ENCODE measurements at regions not wholly inside any gene's neighbourhood (a gene's known extent, or its start where the extent isn't known, plus 50 kb on each side); places are given as distances from the start of the nearest gene placed in this dataset.

DNA sequence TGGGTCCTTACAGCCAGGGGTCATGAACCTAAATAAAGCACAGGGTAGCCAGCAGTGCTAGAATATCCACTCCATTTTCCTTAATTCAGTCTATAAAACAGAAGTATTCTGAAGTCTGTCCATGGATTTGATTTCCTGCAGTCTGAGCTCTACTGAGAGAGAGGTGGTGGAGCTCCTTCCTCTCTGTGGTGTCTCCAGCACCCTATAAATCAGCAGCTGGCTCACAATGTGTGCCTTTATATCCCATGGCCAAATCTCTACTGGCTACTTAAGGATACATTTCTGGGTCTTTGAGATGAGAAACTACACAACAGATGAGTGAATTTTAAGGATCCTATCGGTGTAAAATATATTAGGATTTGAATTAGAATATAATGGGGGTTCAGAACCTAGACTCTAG is 339.9 kb upstream of the RBMS3 start:
- no peaks in the 10 kb centered on the region for H4K20me1 ChIP-seq (ENCODE audit: low read depth, low read length)
- no peaks in the 10 kb centered on the region for H3K36me3 ChIP-seq (ENCODE audit: low read length)
- H3K27ac ChIP-seq (ENCODE audit: low read depth, low read length) = no peak overlapping the region
- H3K9ac ChIP-seq (ENCODE audit: low read length) = no peak overlapping the region
- H2AFZ ChIP-seq (ENCODE audit: low read depth, low read length, severe bottlenecking) = no peak overlapping the region
- TF ChIP-seq, protein P1, sequence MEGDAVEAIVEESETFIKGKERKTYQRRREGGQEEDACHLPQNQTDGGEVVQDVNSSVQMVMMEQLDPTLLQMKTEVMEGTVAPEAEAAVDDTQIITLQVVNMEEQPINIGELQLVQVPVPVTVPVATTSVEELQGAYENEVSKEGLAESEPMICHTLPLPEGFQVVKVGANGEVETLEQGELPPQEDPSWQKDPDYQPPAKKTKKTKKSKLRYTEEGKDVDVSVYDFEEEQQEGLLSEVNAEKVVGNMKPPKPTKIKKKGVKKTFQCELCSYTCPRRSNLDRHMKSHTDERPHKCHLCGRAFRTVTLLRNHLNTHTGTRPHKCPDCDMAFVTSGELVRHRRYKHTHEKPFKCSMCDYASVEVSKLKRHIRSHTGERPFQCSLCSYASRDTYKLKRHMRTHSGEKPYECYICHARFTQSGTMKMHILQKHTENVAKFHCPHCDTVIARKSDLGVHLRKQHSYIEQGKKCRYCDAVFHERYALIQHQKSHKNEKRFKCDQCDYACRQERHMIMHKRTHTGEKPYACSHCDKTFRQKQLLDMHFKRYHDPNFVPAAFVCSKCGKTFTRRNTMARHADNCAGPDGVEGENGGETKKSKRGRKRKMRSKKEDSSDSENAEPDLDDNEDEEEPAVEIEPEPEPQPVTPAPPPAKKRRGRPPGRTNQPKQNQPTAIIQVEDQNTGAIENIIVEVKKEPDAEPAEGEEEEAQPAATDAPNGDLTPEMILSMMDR (IDR thresholded peaks at IDR 0.05; ENCODE audit: insufficient read depth, low read length, poor library complexity, severe bottlenecking) = no peak
- no peak for TF ChIP-seq EZH2phosphoT487 (conservative IDR thresholded peaks at IDR 0.05; ENCODE audit: low read length)
- H3K9me2 ChIP-seq (replicated peaks; ENCODE audit: insufficient read depth, low read length) = no peaks in the 10 kb centered on the region
- no peaks in the 10 kb centered on the region for H3F3A ChIP-seq (ENCODE audit: insufficient read depth)
- H3K9me3 ChIP-seq (ENCODE audit: insufficient read depth, low read length) = no peaks in the 10 kb centered on the region
- H3K27me3 ChIP-seq (ENCODE audit: low read length) = no peaks in the 10 kb centered on the region
- no peak overlapping the region for H3K4me2 ChIP-seq (ENCODE audit: low read depth, low read length, poor library complexity, severe bottlenecking)
- H3K79me2 ChIP-seq (ENCODE audit: insufficient read depth, low read length) = no peaks in the 10 kb centered on the region
- no peak overlapping the region for H3K4me3 ChIP-seq (ENCODE audit: insufficient read depth, low read length, poor library complexity, severe bottlenecking)

DNA sequence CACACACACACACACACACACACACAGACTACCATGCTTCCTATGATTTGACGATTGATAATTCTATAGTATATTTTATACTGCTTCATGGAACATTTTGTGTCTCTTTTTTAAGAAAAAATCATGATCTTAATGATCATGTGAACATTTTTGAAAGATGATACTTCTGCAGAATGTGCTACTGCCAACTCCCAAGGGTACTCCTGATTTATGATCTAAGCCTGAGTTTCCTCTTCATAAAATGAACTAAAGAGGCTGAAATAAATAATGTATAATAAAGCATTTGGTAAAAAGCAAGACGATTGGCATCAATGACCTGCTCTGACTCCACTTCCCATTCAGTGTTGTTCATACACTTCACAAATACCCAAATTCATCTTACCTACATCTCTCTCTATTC is 333.8 kb upstream of the RBMS3 start:
- no peak overlapping the region for H3K9ac ChIP-seq (ENCODE audit: low read length)
- H3K4me2 ChIP-seq (ENCODE audit: low read depth, low read length, poor library complexity, severe bottlenecking) = no peak overlapping the region
- no peak for TF ChIP-seq EZH2phosphoT487 (conservative IDR thresholded peaks at IDR 0.05; ENCODE audit: low read length)
- TF ChIP-seq, protein P1 (IDR thresholded peaks at IDR 0.05; ENCODE audit: insufficient read depth, low read length, poor library complexity, severe bottlenecking) = no peak

GRCh38 chr3:28947751-28948150 is 333.1 kb upstream of the RBMS3 start:
- Histone ChIP-seq H3K79me2 (ENCODE audit: insufficient read depth, low read length) (no peaks in the 10 kb centered on the region), H3K9me3 (ENCODE audit: insufficient read depth, low read length) (no peaks in the 10 kb centered on the region), H3K4me3 (ENCODE audit: insufficient read depth, low read length, poor library complexity, severe bottlenecking) (no peak overlapping the region), H3F3A (ENCODE audit: insufficient read depth) (no peaks in the 10 kb centered on the region), H3K9me2 (replicated peaks; ENCODE audit: insufficient read depth, low read length) (no peaks in the 10 kb centered on the region), H4K20me1 (ENCODE audit: low read depth, low read length) (no peaks in the 10 kb centered on the region), H3K27me3 (ENCODE audit: low read length) (no peaks in the 10 kb centered on the region), H3K9ac (ENCODE audit: low read length) (no peak overlapping the region), H2AFZ (ENCODE audit: low read depth, low read length, severe bottlenecking) (no peak overlapping the region), H3K36me3 (ENCODE audit: low read length) (no peaks in the 10 kb centered on the region), H3K27ac (ENCODE audit: low read depth, low read length) (no peak overlapping the region), H3K4me2 (ENCODE audit: low read depth, low read length, poor library complexity, severe bottlenecking) (no peak overlapping the region)
- TF ChIP-seq, protein P1 (IDR thresholded peaks at IDR 0.05; ENCODE audit: insufficient read depth, low read length, poor library complexity, severe bottlenecking) = no peak
- no peak for TF ChIP-seq EZH2phosphoT487 (conservative IDR thresholded peaks at IDR 0.05; ENCODE audit: low read length)

More for the DNA sequence above, 333.8 kb upstream of the RBMS3 start:
- Histone ChIP-seq H3K79me2 (ENCODE audit: insufficient read depth, low read length) (no peaks in the 10 kb centered on the region), H3K9me3 (ENCODE audit: insufficient read depth, low read length) (no peaks in the 10 kb centered on the region), H3F3A (ENCODE audit: insufficient read depth) (no peaks in the 10 kb centered on the region), H2AFZ (ENCODE audit: low read depth, low read length, severe bottlenecking) (no peak overlapping the region), H3K9me2 (replicated peaks; ENCODE audit: insufficient read depth, low read length) (no peaks in the 10 kb centered on the region), H3K27me3 (ENCODE audit: low read length) (no peaks in the 10 kb centered on the region), H3K4me3 (ENCODE audit: insufficient read depth, low read length, poor library complexity, severe bottlenecking) (no peak overlapping the region), H3K27ac (ENCODE audit: low read depth, low read length) (no peak overlapping the region), H4K20me1 (ENCODE audit: low read depth, low read length) (no peaks in the 10 kb centered on the region), H3K36me3 (ENCODE audit: low read length) (no peaks in the 10 kb centered on the region)
